ENCODE measurements at regions not wholly inside any gene's neighbourhood (a gene's known extent, or its start where the extent isn't known, plus 50 kb on each side); places are given as distances from the start of the nearest gene placed in this dataset.

- TF ChIP-seq CTCF (IDR thresholded peaks at IDR 0.05) (no peak), POLR2A (IDR thresholded peaks at IDR 0.05) (no peak), POLR2AphosphoS5 (IDR thresholded peaks at IDR 0.05) (no peak)
Observed at GRCh38 chr9:663541-663940, 178.0 kb upstream of the DMRT1 start.
